Sigmoid colon (tissue), 6 donors: ENCODE measurements at regions not wholly inside any gene's neighbourhood (a gene's known extent, or its start where the extent isn't known, plus 50 kb on each side); places are given as distances from the start of the nearest gene placed in this dataset.

Experiments used
- DNase-seq: peaks from one replicate; pipeline ENCODE4 v3.0.0-alpha.2; 2019
- H3K27ac ChIP-seq, 4 donors: fragments of 200-600 bp; sonication (generic); one replicate each; pipeline ENCODE4 v1.5.1; 2016 to 2019; ENCODE audit warnings: mild to moderate bottlenecking in 1 of 4
- H3K27me3 ChIP-seq, 3 donors: fragments of 200-600 bp; sonication (generic); one replicate each; pipeline ENCODE4 v1.5.1; 2019; ENCODE audit warnings: mild to moderate bottlenecking in 1 of 3
- H3K36me3 ChIP-seq, 4 donors: fragments of 200-600 bp; sonication (generic); one replicate each; pipeline ENCODE4 v1.5.1; 2016 to 2019
- H3K4me1 ChIP-seq, 4 donors: fragments of 200-600 bp; sonication (generic); one replicate each; pipeline ENCODE4 v1.5.1; 2017 to 2019
- H3K4me3 ChIP-seq, 4 donors: fragments of 200-600 bp; sonication (generic); one replicate each; pipeline ENCODE4 v1.5.1; 2017 to 2019; ENCODE audit warnings: mild to moderate bottlenecking in 2 of 4, moderate library complexity in 1 of 4
- H3K9me3 ChIP-seq, 4 donors: fragments of 200-600 bp in 3 of 4; sonication (generic) in 3 of 4; one replicate each; pipeline versions ENCODE4 v1.5.1 to v1.6.1; 2013 to 2019
- CTCF ChIP-seq, 4 experiments: fragments of 450-650 bp in 3 of 4; fragments of 200-600 bp in 1 of 4; IDR thresholded peaks; one replicate each; pipeline ENCODE4 v1.5.1; 2016 to 2019; ENCODE audit warnings: antibody characterized with exemption in 4 of 4, mild to moderate bottlenecking in 3 of 4, moderate library complexity in 2 of 4
- EP300 ChIP-seq, 4 donors: sonication (generic); formaldehyde crosslinking; IDR thresholded peaks; one replicate each; pipeline ENCODE4 v1.6.1; 2017; ENCODE audit warnings: antibody characterized with exemption in 4 of 4
- POLR2A ChIP-seq, 2 donors: fragments of 450-650 bp; IDR thresholded peaks; one replicate each; pipeline ENCODE4 v1.6.1; 2016; ENCODE audit warnings: antibody characterized with exemption in 2 of 2, mild to moderate bottlenecking in 2 of 2, moderate library complexity in 2 of 2
- POLR2AphosphoS5 ChIP-seq, 4 donors: sonication (generic); formaldehyde crosslinking; IDR thresholded peaks; one replicate each; pipeline ENCODE4 v1.6.1; 2017; ENCODE audit warnings: antibody characterized with exemption in 4 of 4
- WGBS, 2 donors: extraction: QIAGEN DNeasy Blood & Tissue Kit; methylation state at CpG; one replicate each; pipeline ENCODE4 v1.1.7; 2013; 5-methylcytosine and 5-hydroxymethylcytosine counted together
- intact Hi-C: fragments of 100-400 bp; cut with DNase I; formaldehyde crosslinking; loops from one replicate; pipeline ENCODE4 v1.15.1; 2023
- donor health status: healthy with polysubstance abuse.
- donor health status: healthy.

- DNase-seq, result no peak
- intact Hi-C loops, result no loop called here
Observed at GRCh38 chr10:78713659-78714058, 355.1 kb upstream of the ZMIZ1 start.

GRCh38 chr10:78714225-78714624, 354.5 kb upstream of the ZMIZ1 start:
- no peak overlapping the region for H3K4me3 ChIP-seq
- no peaks in the 10 kb centered on the region for H3K9me3 ChIP-seq
- TF ChIP-seq CTCF (IDR thresholded peaks at IDR 0.05), result no peak
- no peak for TF ChIP-seq POLR2A (IDR thresholded peaks at IDR 0.05)
- TF ChIP-seq POLR2AphosphoS5 (IDR thresholded peaks at IDR 0.05), result no peak
- no peak for TF ChIP-seq EP300 (IDR thresholded peaks at IDR 0.05)
- H3K36me3 ChIP-seq, result no peaks in the 10 kb centered on the region
- WGBS, 2 donors, result 89 to 90% methylated on average over 2 of the region's 2 CpGs
- intact Hi-C loops, result no loop called here
- H3K27ac ChIP-seq, result no peak overlapping the region
- peaks cover 3 to 14% (median 9%) of the 10 kb centered on the region in 4 donors for H3K4me1 ChIP-seq
- no peak for DNase-seq
- H3K27me3 ChIP-seq, result no peaks in the 10 kb centered on the region

More at GRCh38 chr10:78713659-78714058, 355.1 kb upstream of the ZMIZ1 start:
- Histone ChIP-seq H3K9me3 (no peaks in the 10 kb centered on the region), H3K27me3 (no peaks in the 10 kb centered on the region), H3K4me3 (no peak overlapping the region), H3K36me3 (no peaks in the 10 kb centered on the region), H3K4me1 (peaks cover 3 to 14% (median 9%) of the 10 kb centered on the region in 4 donors), H3K27ac (no peak overlapping the region)
- no peak for TF ChIP-seq POLR2AphosphoS5 (IDR thresholded peaks at IDR 0.05)
- TF ChIP-seq POLR2A (IDR thresholded peaks at IDR 0.05), result no peak
- no peak for TF ChIP-seq EP300 (IDR thresholded peaks at IDR 0.05)
- TF ChIP-seq CTCF (IDR thresholded peaks at IDR 0.05), result no peak
- 80 to 85% methylated on average over 3 of the region's 3 CpGs for WGBS, 2 donors

- H3K27ac ChIP-seq, result no peak overlapping the region
- H3K4me1 ChIP-seq, result peaks cover 3 to 14% (median 9%) of the 10 kb centered on the region in 4 donors
- WGBS, 2 donors, result 74 to 77% methylated on average over 2 of the region's 2 CpGs
- no peaks in the 10 kb centered on the region for H3K9me3 ChIP-seq
- intact Hi-C loops, result no loop called here
- no peak for DNase-seq
- no peaks in the 10 kb centered on the region for H3K36me3 ChIP-seq
- H3K4me3 ChIP-seq, result no peak overlapping the region
- TF ChIP-seq POLR2A (IDR thresholded peaks at IDR 0.05), result no peak
- TF ChIP-seq CTCF (IDR thresholded peaks at IDR 0.05), result no peak
- TF ChIP-seq EP300 (IDR thresholded peaks at IDR 0.05), result no peak
- TF ChIP-seq POLR2AphosphoS5 (IDR thresholded peaks at IDR 0.05), result no peak
- H3K27me3 ChIP-seq, result no peaks in the 10 kb centered on the region
Observed at GRCh38 chr10:78715435-78715834, 353.3 kb upstream of the ZMIZ1 start.

- no peaks in the 10 kb centered on the region for H3K36me3 ChIP-seq
- H3K27me3 ChIP-seq, result no peaks in the 10 kb centered on the region
- H3K4me3 ChIP-seq, result no peak overlapping the region
- no peak overlapping the region for H3K27ac ChIP-seq
- WGBS, 2 donors, result 91% methylated on average over 6 of the region's 6 CpGs
- H3K4me1 ChIP-seq, result peaks cover 3 to 14% (median 9%) of the 10 kb centered on the region in 4 donors
- no peaks in the 10 kb centered on the region for H3K9me3 ChIP-seq
- TF ChIP-seq EP300 (IDR thresholded peaks at IDR 0.05) (no peak), CTCF (IDR thresholded peaks at IDR 0.05) (no peak), POLR2A (IDR thresholded peaks at IDR 0.05) (no peak), POLR2AphosphoS5 (IDR thresholded peaks at IDR 0.05) (no peak)
- no peak for DNase-seq
- intact Hi-C loops, result no loop called here
Observed at GRCh38 chr10:78716043-78716660, 352.6 kb upstream of the ZMIZ1 start.

GRCh38 chr10:78717200-78717599, 351.6 kb upstream of the ZMIZ1 start:
- Histone ChIP-seq H3K4me1 (peaks cover 3 to 14% (median 9%) of the 10 kb centered on the region in 4 donors), H3K27ac (peak overlapping the region in 3 of 4 donors; percentile 31 to 57 (median 31)), H3K4me3 (no peak overlapping the region), H3K36me3 (no peaks in the 10 kb centered on the region), H3K27me3 (no peaks in the 10 kb centered on the region), H3K9me3 (no peaks in the 10 kb centered on the region)
- no peak for TF ChIP-seq POLR2AphosphoS5 (IDR thresholded peaks at IDR 0.05)
- no peak for TF ChIP-seq CTCF (IDR thresholded peaks at IDR 0.05)
- TF ChIP-seq EP300 (IDR thresholded peaks at IDR 0.05), result no peak
- TF ChIP-seq POLR2A (IDR thresholded peaks at IDR 0.05), result no peak
- intact Hi-C loops, result no loop called here
- 63 to 69% methylated on average over 5 of the region's 5 CpGs for WGBS, 2 donors
- no peak for DNase-seq
